Skeletal muscle tissue (tissue), 3 donors: ENCODE measurements at regions not wholly inside any gene's neighbourhood (a gene's known extent, or its start where the extent isn't known, plus 50 kb on each side); places are given as distances from the start of the nearest gene placed in this dataset.
"Not testable (repeated sequence)": the region's sequence is repeated elsewhere in the genome, so short reads cannot be mapped to it uniquely, and the experiment has no call there.

Source experiments
- H3K27ac ChIP-seq: one replicate; pipeline ENCODE4 v1.7.0; 2013; ENCODE audit warnings: mild to moderate bottlenecking, low read depth, low read length, inconsistent platforms
- H3K27me3 ChIP-seq, 3 donors: one replicate each; pipeline ENCODE4 v1.7.0; 2013; ENCODE audit warnings: low read length in 3 of 3; ENCODE audit not compliant: control insufficient read depth in 3 of 3, insufficient read depth in 3 of 3
- H3K36me3 ChIP-seq, 3 donors: one replicate each; pipeline ENCODE4 v1.7.0; 2013; ENCODE audit warnings: low read length in 3 of 3; ENCODE audit not compliant: control insufficient read depth in 3 of 3, insufficient read depth in 3 of 3
- H3K4me1 ChIP-seq, 3 donors: one replicate each; pipeline ENCODE4 v1.7.0; 2013; ENCODE audit warnings: low read length in 3 of 3, mild to moderate bottlenecking in 3 of 3; ENCODE audit not compliant: control insufficient read depth in 3 of 3, insufficient read depth in 3 of 3
- H3K4me3 ChIP-seq, 3 donors: one replicate each; pipeline ENCODE4 v1.7.0; 2013; ENCODE audit warnings: low read length in 3 of 3
- H3K9ac ChIP-seq, 3 donors: one replicate each; pipeline ENCODE4 v1.7.0; 2013; ENCODE audit warnings: low read length in 3 of 3, mild to moderate bottlenecking in 3 of 3, moderate library complexity in 2 of 3, low read depth in 1 of 3
- H3K9me3 ChIP-seq, 3 donors: one replicate each; pipeline ENCODE4 v1.7.0; 2013; ENCODE audit warnings: low read length in 3 of 3; ENCODE audit not compliant: control insufficient read depth in 3 of 3
- donor health status: Osteomylitis.

- Histone ChIP-seq H3K36me3 (no peaks in the 10 kb centered on the region), H3K9ac (no peak overlapping the region), H3K9me3 (peaks cover 0 to 2% (median 0%) of the 10 kb centered on the region in 3 donors), H3K27me3 (peaks cover 0 to 5% (median 5%) of the 10 kb centered on the region in 3 donors), H3K4me3 (no peak overlapping the region), H3K4me1 (no peaks in the 10 kb centered on the region), H3K27ac (no peak overlapping the region)
Measured at GRCh38 chr6:16999491-17000436, 102.1 kb upstream of the STMND1 start.

- peaks cover 0 to 2% (median 0%) of the 10 kb centered on the region in 3 donors for H3K9me3 ChIP-seq
- H3K27me3 ChIP-seq: peaks cover 0 to 5% (median 5%) of the 10 kb centered on the region in 3 donors
- no peaks in the 10 kb centered on the region for H3K4me1 ChIP-seq
- H3K27ac ChIP-seq: no peak overlapping the region
- H3K4me3 ChIP-seq: no peak overlapping the region
- H3K9ac ChIP-seq: no peak overlapping the region
- H3K36me3 ChIP-seq: no peaks in the 10 kb centered on the region
Measured at GRCh38 chr6:16998461-16998860, 103.4 kb upstream of the STMND1 start.

GRCh38 chr6:16995511-16996250 is 106.2 kb upstream of the STMND1 start:
- no peak overlapping the region for H3K9ac ChIP-seq
- H3K9me3 ChIP-seq: peaks cover 0 to 2% (median 0%) of the 10 kb centered on the region in 3 donors
- no peaks in the 10 kb centered on the region for H3K36me3 ChIP-seq
- H3K27me3 ChIP-seq: peaks cover 0 to 5% (median 3%) of the 10 kb centered on the region in 3 donors
- H3K4me3 ChIP-seq: no peak overlapping the region
- H3K27ac ChIP-seq: no peak overlapping the region
- H3K4me1 ChIP-seq: no peaks in the 10 kb centered on the region

- Histone ChIP-seq H3K27me3 (peaks cover 0 to 4% (median 3%) of the 10 kb centered on the region in 3 donors), H3K4me3 (no peak overlapping the region), H3K36me3 (no peaks in the 10 kb centered on the region), H3K9me3 (peaks cover 0 to 2% (median 2%) of the 10 kb centered on the region in 3 donors), H3K4me1 (no peaks in the 10 kb centered on the region), H3K27ac (no peak overlapping the region), H3K9ac (no peak overlapping the region)
Measured at GRCh38 chr6:16993396-16993795, 108.5 kb upstream of the STMND1 start.

GRCh38 chr6:16991981-16992629 is 109.7 kb upstream of the STMND1 start:
- H3K27me3 ChIP-seq: no peaks in the 10 kb centered on the region
- peaks cover 0 to 2% (median 0%) of the 10 kb centered on the region in 3 donors for H3K9me3 ChIP-seq
- H3K4me3 ChIP-seq: no peak overlapping the region
- no peaks in the 10 kb centered on the region for H3K4me1 ChIP-seq
- H3K27ac ChIP-seq: no peak overlapping the region
- no peaks in the 10 kb centered on the region for H3K36me3 ChIP-seq
- H3K9ac ChIP-seq: no peak overlapping the region

GRCh38 chr6:16989976-16990375 is 111.9 kb upstream of the STMND1 start:
- not testable (repeated sequence) for H3K27ac ChIP-seq, H3K36me3 ChIP-seq, H3K9me3 ChIP-seq, H3K4me1 ChIP-seq, H3K9ac ChIP-seq, H3K27me3 ChIP-seq, H3K4me3 ChIP-seq

DNA sequence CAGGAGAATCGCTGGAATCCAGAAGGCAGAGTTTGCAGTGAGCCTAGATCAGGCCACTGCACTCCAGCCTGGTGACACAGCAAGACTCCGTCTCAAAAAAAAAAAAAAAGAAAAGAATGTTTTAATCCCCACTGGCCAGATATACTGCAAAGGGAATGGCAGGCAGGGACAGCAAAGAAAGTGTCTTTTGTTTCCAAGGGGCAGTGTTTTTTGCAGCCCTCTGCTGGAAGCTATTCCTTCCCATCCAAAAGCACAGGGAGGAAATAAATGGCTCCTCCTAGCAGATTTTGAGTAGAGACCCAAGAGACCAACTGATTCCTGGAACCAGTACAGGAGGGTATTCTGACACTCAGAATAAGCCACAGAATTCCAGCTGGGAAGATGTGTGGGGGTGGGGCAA is 112.5 kb upstream of the STMND1 start:
- H3K4me1 ChIP-seq: peaks cover 5 to 9% (median 7%) of the 10 kb centered on the region in 3 donors
- no peak overlapping the region for H3K27ac ChIP-seq
- H3K9me3 ChIP-seq: peaks cover 0 to 2% (median 0%) of the 10 kb centered on the region in 3 donors
- H3K36me3 ChIP-seq: no peaks in the 10 kb centered on the region
- H3K4me3 ChIP-seq: no peak overlapping the region
- no peaks in the 10 kb centered on the region for H3K27me3 ChIP-seq
- H3K9ac ChIP-seq: no peak overlapping the region

DNA sequence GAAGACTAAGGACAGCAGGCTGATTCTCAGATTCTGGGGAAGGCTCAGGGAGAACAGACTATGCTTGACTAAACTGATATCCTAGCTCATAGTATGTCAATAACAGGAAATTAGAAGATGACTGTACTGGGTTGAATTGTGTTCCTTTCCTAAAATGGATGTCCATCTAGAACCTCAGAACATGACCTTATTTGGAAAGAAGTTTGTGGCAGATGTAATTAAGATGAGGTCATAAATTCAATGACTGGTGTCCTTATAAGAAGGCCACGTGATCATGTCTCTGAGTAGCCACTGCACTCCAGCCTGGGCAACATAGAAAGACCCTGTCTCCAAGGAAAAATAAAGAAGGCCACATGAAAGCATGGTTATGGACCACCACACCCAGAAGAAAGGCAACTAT is 113.9 kb upstream of the STMND1 start:
- H3K9me3 ChIP-seq: peaks cover 0 to 2% (median 0%) of the 10 kb centered on the region in 3 donors
- no peak overlapping the region for H3K4me3 ChIP-seq
- H3K9ac ChIP-seq: no peak overlapping the region

GRCh38 chr6:16985513-16986284 is 116.2 kb upstream of the STMND1 start:
- H3K27ac ChIP-seq: no peak overlapping the region
- peak overlapping the region in 1 of 3 donors; percentile 38 for H3K9ac ChIP-seq
- peak overlapping the region in 1 of 3 donors; percentile 31 for H3K4me3 ChIP-seq

More for the DNA sequence above, 113.9 kb upstream of the STMND1 start:
- peaks cover 5 to 9% (median 7%) of the 10 kb centered on the region in 3 donors for H3K4me1 ChIP-seq
- no peaks in the 10 kb centered on the region for H3K27me3 ChIP-seq
- no peak overlapping the region for H3K27ac ChIP-seq
- H3K36me3 ChIP-seq: no peaks in the 10 kb centered on the region

More at GRCh38 chr6:16985513-16986284, 116.2 kb upstream of the STMND1 start:
- no peaks in the 10 kb centered on the region for H3K27me3 ChIP-seq
- H3K4me1 ChIP-seq: peaks cover 7 to 9% (median 9%) of the 10 kb centered on the region in 3 donors
- H3K9me3 ChIP-seq: peaks cover 0 to 2% (median 0%) of the 10 kb centered on the region in 3 donors
- no peaks in the 10 kb centered on the region for H3K36me3 ChIP-seq
